CD4-positive, alpha-beta T cell (primary cell): ENCODE measurements at regions not wholly inside any gene's neighbourhood (a gene's known extent, or its start where the extent isn't known, plus 50 kb on each side); places are given as distances from the start of the nearest gene placed in this dataset.

Source experiments
- ATAC-seq: fragments of 200-7000 bp; cut with Tn5 transposase; one replicate; pipeline ENCODE4 v1.10.0; 2022; ENCODE audit warnings: mild to moderate bottlenecking; ENCODE audit not compliant: poor library complexity
- CTCF ChIA-PET: fragments of 350-600 bp; sonication (Branson Sonifier 250); formaldehyde crosslinking; loops from one replicate; lab custom pipeline; 2021; ENCODE audit warnings: antibody characterized with exemption, inconsistent platforms; lab: Charles Lee
- POLR2A ChIA-PET: fragments of 350-600 bp; sonication (Branson Sonifier 250); formaldehyde crosslinking; loops from one replicate; lab custom pipeline; 2021; ENCODE audit warnings: antibody characterized with exemption, inconsistent platforms; lab: Charles Lee
- DNase-seq, 14 experiments: peaks; one replicate each; pipeline ENCODE4 v3.0.0-alpha.2; 2013 to 2020; ENCODE audit warnings: mixed read lengths in 2 of 14
- H3K27ac ChIP-seq, 2 donors: one replicate each; pipeline versions ENCODE4 v1.5.1 to v1.7.0; 2013; ENCODE audit warnings: low read length in 2 of 2, low read depth in 1 of 2, mild to moderate bottlenecking in 1 of 2
- H3K27me3 ChIP-seq, 2 experiments: 1 replicate in 1 of 2; 2 replicates in 1 of 2; pipeline versions ENCODE4 v1.6.1 to v1.7.0; 2013; ENCODE audit warnings: low read length in 2 of 2, control low read depth in 1 of 2, mild to moderate bottlenecking in 1 of 2, moderate library complexity in 1 of 2; ENCODE audit not compliant: insufficient read depth in 2 of 2, control insufficient read depth in 1 of 2
- H3K36me3 ChIP-seq: one replicate; pipeline ENCODE4 v1.6.1; 2013; ENCODE audit warnings: low read length, control low read depth; ENCODE audit not compliant: insufficient read depth
- H3K4me1 ChIP-seq: one replicate; pipeline ENCODE4 v1.6.1; 2013; ENCODE audit warnings: low read length, control low read depth; ENCODE audit not compliant: insufficient read depth
- H3K4me3 ChIP-seq: one replicate; pipeline ENCODE4 v1.5.1; 2013; ENCODE audit warnings: mild to moderate bottlenecking, low read length, moderate library complexity
- H3K9me3 ChIP-seq, 2 experiments: 1 replicate in 1 of 2; 2 replicates in 1 of 2; pipeline versions ENCODE4 v1.6.1 to v1.7.0; 2013; ENCODE audit warnings: low read length in 2 of 2, mild to moderate bottlenecking in 2 of 2, control low read depth in 1 of 2, moderate library complexity in 1 of 2; ENCODE audit not compliant: control insufficient read depth in 1 of 2, insufficient read depth in 1 of 2
- H3K27ac Mint-ChIP-seq: one replicate; pipeline ENCODE4 v1.8.0; 2020; ENCODE audit warnings: mixed read lengths
- H3K27me3 Mint-ChIP-seq: one replicate; pipeline ENCODE4 v1.8.0; 2021; ENCODE audit warnings: mixed read lengths
- H3K36me3 Mint-ChIP-seq: one replicate; pipeline ENCODE4 v1.8.0; 2021; ENCODE audit warnings: low read depth, mixed read lengths
- H3K4me1 Mint-ChIP-seq: one replicate; pipeline ENCODE4 v1.8.0; 2021; ENCODE audit warnings: low read depth, mixed read lengths
- H3K4me3 Mint-ChIP-seq: one replicate; pipeline ENCODE4 v1.8.0; 2020; ENCODE audit warnings: mild to moderate bottlenecking, mixed read lengths
- H3K9me3 Mint-ChIP-seq: one replicate; pipeline ENCODE4 v1.8.0; 2020; ENCODE audit warnings: mixed read lengths
- intact Hi-C, 2 experiments: fragments of 100-400 bp; cut with DNase I in 1 of 2; cut with micrococcal nuclease in 1 of 2; formaldehyde crosslinking; loops; one replicate each; pipeline versions ENCODE4 v1.15.1 to v1.9.0; 2023 to 2025; cut with DNase I, micrococcal nuclease
- TF ChIP-seq, protein P1 (sequence below): fragments of 200-600 bp; IDR thresholded peaks from one replicate; pipeline ENCODE4 v1.8.0; 2022; ENCODE audit warnings: antibody characterized with exemption, mild to moderate bottlenecking

DNA sequence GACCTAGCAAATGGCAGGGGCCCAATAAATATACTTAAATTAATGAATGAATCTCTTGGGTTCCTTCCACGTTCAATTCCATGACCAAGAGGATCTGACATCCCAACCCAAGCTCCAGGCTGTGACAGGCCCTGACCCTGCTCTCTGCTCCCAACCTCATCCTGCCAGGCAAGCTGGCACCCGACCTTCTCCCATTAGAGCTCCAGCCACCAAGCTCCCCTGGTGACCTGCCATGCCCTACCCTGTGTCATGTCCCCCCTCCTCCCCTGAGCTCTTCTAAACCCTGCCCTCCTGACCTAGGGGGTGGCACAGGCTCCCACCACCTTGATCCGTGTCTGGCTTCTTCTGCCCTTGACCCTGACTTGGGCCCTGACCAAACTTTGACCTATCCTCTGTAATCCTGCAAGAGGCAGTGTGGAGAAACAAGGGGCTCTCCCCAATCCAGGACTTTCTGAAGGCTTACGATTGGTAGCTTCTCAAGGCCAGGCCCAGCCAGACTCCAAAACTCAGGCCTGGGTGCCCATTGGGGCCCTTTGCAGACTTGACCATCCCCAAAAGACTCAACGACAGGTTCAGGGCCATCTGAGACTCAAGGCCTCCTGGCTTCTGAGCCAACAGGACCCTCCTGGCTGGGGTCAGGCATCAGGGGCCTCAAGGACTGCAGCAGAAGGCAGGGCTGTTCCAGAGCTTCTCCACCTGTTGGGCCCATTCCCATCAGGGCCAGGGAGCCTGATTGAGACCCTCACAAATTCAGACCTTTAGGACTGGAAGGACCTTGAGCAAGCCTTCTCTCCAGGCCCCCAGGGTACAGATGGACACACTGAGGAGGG, 249.0 kb downstream of the PTPRU start:
- H3K4me1 Mint-ChIP-seq = no peaks in the 10 kb centered on the region
- ChIA-PET POLR2A (no interaction called here), CTCF (no interaction called here)
- no peak for ATAC-seq
- H3K36me3 Mint-ChIP-seq = no peaks in the 10 kb centered on the region
- Histone ChIP-seq H3K27me3 (peaks cover 7 to 10% of the 10 kb centered on the region in 2 experiments), H3K4me1 (no peaks in the 10 kb centered on the region), H3K27ac (no peak overlapping the region), H3K4me3 (no peak overlapping the region), H3K9me3 (peaks cover 0 to 4% of the 10 kb centered on the region in 2 experiments), H3K36me3 (no peaks in the 10 kb centered on the region)
- no peak overlapping the region for H3K4me3 Mint-ChIP-seq
- intact Hi-C loops = no loop called here
- H3K27ac Mint-ChIP-seq = no peak overlapping the region
- peaks cover 2% of the 10 kb centered on the region for H3K9me3 Mint-ChIP-seq
- no peak for DNase-seq
- peaks cover 44% of the 10 kb centered on the region for H3K27me3 Mint-ChIP-seq
- TF ChIP-seq, protein P1, sequence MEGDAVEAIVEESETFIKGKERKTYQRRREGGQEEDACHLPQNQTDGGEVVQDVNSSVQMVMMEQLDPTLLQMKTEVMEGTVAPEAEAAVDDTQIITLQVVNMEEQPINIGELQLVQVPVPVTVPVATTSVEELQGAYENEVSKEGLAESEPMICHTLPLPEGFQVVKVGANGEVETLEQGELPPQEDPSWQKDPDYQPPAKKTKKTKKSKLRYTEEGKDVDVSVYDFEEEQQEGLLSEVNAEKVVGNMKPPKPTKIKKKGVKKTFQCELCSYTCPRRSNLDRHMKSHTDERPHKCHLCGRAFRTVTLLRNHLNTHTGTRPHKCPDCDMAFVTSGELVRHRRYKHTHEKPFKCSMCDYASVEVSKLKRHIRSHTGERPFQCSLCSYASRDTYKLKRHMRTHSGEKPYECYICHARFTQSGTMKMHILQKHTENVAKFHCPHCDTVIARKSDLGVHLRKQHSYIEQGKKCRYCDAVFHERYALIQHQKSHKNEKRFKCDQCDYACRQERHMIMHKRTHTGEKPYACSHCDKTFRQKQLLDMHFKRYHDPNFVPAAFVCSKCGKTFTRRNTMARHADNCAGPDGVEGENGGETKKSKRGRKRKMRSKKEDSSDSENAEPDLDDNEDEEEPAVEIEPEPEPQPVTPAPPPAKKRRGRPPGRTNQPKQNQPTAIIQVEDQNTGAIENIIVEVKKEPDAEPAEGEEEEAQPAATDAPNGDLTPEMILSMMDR = no peak

DNA sequence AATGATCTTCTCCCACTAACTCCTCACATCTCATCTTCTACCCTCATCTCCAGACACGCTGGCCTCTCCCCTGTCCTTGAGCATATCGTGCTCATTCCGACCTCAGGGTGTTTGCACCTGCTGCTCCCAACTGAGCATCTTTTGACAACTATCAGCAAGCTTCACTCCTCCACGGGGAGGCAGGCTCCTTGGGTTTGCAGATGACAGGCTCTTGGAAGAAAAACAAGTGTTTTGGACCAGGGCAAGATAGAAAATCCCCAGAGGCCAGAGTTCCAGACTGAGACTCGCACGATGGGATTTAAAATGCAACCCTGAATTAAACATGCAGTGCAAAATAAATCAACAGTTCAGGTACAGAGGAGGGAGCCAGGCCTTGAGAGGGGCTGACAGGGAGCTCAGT, 246.7 kb downstream of the PTPRU start:
- TF ChIP-seq, protein P1 = no peak
- Histone ChIP-seq H3K9me3 (peaks cover 0 to 17% of the 10 kb centered on the region in 2 experiments), H3K4me3 (no peak overlapping the region), H3K4me1 (no peaks in the 10 kb centered on the region), H3K27me3 (peaks cover 24 to 28% of the 10 kb centered on the region in 2 experiments), H3K36me3 (no peaks in the 10 kb centered on the region), H3K27ac (no peak overlapping the region)
- Mint-ChIP-seq H3K27me3 (peaks cover 59% of the 10 kb centered on the region), H3K27ac (no peak overlapping the region), H3K9me3 (peaks cover 2% of the 10 kb centered on the region), H3K36me3 (no peaks in the 10 kb centered on the region), H3K4me3 (no peak overlapping the region), H3K4me1 (no peaks in the 10 kb centered on the region)
- no peak for DNase-seq
- intact Hi-C loops = no loop called here
- no peak for ATAC-seq
- CTCF ChIA-PET = no interaction called here
- POLR2A ChIA-PET = no interaction called here

DNA sequence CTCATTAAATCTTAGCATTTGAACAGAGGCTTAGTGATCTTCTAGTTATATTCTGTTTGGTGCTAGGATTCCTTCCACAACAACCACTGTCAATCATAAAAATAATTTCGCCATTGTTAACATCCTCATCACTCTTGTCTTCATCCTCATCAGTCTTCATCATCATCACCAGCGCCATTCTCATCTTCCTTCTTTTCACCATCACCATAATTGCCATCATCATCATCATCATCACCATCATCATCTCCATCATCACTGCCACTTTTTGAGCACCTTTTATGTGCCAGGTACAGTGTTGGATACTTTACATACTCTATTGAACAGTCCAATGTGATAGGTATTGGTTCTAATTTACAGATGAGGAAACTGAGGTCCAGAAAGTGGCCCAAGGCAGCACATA, 245.7 kb downstream of the PTPRU start:
- no peak for ATAC-seq
- ChIA-PET POLR2A (no interaction called here), CTCF (no interaction called here)
- H3K36me3 ChIP-seq = no peaks in the 10 kb centered on the region
- H3K36me3 Mint-ChIP-seq = no peaks in the 10 kb centered on the region
- H3K9me3 ChIP-seq = peaks cover 0 to 18% of the 10 kb centered on the region in 2 experiments
- H3K4me3 Mint-ChIP-seq = no peak overlapping the region
- DNase-seq = no peak
- no peaks in the 10 kb centered on the region for H3K4me1 Mint-ChIP-seq
- no peaks in the 10 kb centered on the region for H3K4me1 ChIP-seq
- intact Hi-C loops = no loop called here
- H3K27ac Mint-ChIP-seq = no peak overlapping the region
- TF ChIP-seq, protein P1 = no peak
- no peak overlapping the region for H3K27ac ChIP-seq
- H3K27me3 ChIP-seq = peaks cover 29 to 36% of the 10 kb centered on the region in 2 experiments
- peaks cover 60% of the 10 kb centered on the region for H3K27me3 Mint-ChIP-seq
- H3K9me3 Mint-ChIP-seq = peaks cover 2% of the 10 kb centered on the region
- H3K4me3 ChIP-seq = no peak overlapping the region
